ENCODE measurements at regions not wholly inside any gene's neighbourhood (a gene's known extent, or its start where the extent isn't known, plus 50 kb on each side); places are given as distances from the start of the nearest gene placed in this dataset.

DNA sequence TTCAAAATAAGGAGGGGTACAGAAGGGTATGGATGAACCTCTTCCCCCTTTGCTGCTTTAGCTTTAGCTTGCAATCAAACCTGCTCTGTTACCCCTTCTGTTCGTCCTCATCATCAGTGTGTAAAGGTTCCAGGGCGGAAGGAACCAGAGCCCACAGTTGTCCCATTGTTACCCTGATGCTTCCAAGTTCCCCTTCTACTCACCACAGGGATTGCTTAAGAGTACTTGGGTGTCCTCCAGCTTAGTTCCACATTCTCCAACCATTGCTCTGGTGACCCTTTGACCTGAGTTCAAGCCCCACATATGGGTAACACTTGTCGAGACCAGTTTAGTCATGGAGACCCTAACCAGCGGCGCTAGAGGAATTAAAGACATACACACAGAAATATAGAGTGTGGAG is 1080.1 kb upstream of the ALCAM start:
- H3K27me3 ChIP-seq: no peaks in the 10 kb centered on the region
- DNase-seq: no peak
- TF ChIP-seq POLR2A (IDR thresholded peaks at IDR 0.05): no peak
- TF ChIP-seq, protein P1, sequence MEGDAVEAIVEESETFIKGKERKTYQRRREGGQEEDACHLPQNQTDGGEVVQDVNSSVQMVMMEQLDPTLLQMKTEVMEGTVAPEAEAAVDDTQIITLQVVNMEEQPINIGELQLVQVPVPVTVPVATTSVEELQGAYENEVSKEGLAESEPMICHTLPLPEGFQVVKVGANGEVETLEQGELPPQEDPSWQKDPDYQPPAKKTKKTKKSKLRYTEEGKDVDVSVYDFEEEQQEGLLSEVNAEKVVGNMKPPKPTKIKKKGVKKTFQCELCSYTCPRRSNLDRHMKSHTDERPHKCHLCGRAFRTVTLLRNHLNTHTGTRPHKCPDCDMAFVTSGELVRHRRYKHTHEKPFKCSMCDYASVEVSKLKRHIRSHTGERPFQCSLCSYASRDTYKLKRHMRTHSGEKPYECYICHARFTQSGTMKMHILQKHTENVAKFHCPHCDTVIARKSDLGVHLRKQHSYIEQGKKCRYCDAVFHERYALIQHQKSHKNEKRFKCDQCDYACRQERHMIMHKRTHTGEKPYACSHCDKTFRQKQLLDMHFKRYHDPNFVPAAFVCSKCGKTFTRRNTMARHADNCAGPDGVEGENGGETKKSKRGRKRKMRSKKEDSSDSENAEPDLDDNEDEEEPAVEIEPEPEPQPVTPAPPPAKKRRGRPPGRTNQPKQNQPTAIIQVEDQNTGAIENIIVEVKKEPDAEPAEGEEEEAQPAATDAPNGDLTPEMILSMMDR (IDR thresholded peaks at IDR 0.05): no peak
- no peak overlapping the region for H3K4me3 ChIP-seq
- no peaks in the 10 kb centered on the region for H3K36me3 ChIP-seq
- 90 to 91% methylated on average over 5 of the region's 5 CpGs for WGBS, 2 donors
- H3K9me3 ChIP-seq: peaks cover 0 to 19% (median 9%) of the 10 kb centered on the region in 3 donors
- no peaks in the 10 kb centered on the region for H3K4me1 ChIP-seq
- intact Hi-C loops (cut with DNase I): no loop called here
- no peak overlapping the region for H3K27ac ChIP-seq

DNA sequence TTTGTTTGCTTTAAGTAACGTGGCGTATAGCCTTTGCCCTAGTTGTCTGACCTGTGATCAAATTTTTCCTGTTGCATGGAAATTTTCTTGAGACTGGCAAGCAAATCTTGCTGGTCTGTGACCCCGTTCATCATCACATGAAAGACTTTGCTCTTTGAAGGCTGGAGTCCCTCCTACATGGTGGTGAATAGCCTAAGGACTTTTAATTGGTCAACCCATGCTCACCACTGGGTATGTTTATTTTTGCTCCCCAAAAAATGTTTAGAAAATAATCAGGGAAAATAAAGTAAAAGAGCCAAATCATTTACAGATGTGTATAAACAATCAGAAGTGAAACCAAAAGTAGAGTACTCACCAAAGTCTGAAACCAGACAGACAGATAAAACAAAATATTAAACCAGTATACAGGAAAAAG is 1075.3 kb upstream of the ALCAM start:
- no peaks in the 10 kb centered on the region for H3K4me1 ChIP-seq
- peak overlapping the region in 2 of 4 donors; percentile 1 to 39 for H3K4me3 ChIP-seq
- WGBS, 2 donors: 22 to 45% methylated on average over 3 of the region's 3 CpGs

DNA sequence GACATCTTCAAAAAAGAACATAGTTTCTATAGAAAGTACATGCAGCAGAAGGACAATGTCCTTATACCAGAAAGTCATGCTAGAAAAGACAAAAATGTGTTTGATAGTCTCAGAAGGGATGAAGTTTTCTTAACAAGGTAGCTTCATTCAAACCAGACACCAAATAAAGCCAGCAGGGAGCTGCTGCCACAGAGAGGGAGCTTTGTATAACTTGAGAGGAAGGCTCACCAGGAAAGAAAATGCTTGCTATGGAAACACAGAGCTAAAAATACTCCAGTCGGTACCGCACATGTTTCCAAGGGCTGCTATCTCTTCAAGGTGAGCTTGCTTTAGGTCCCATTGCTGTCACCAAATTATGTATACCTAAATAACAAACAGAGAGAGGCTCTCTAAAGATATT is 1074.8 kb upstream of the ALCAM start:
- no peak for DNase-seq
- intact Hi-C loops (cut with DNase I): no loop called here
- Histone ChIP-seq H3K36me3 (no peaks in the 10 kb centered on the region), H3K27me3 (no peaks in the 10 kb centered on the region), H3K4me1 (no peaks in the 10 kb centered on the region), H3K9me3 (peaks cover 0 to 5% (median 0%) of the 10 kb centered on the region in 3 donors), H3K27ac (no peak overlapping the region), H3K4me3 (peak overlapping the region in 2 of 4 donors; percentile 1 to 39)
- WGBS, 2 donors: 28 to 76% methylated on average over 2 of the region's 2 CpGs
- TF ChIP-seq, protein P1 (IDR thresholded peaks at IDR 0.05): no peak
- no peak for TF ChIP-seq POLR2A (IDR thresholded peaks at IDR 0.05)

More for the DNA sequence above, 1075.3 kb upstream of the ALCAM start:
- intact Hi-C loops (cut with DNase I): no loop called here
- Histone ChIP-seq H3K9me3 (peaks cover 0 to 8% (median 0%) of the 10 kb centered on the region in 3 donors), H3K36me3 (no peaks in the 10 kb centered on the region), H3K27me3 (no peaks in the 10 kb centered on the region), H3K27ac (no peak overlapping the region)
- DNase-seq: no peak
- TF ChIP-seq, protein P1 (IDR thresholded peaks at IDR 0.05): no peak

DNA sequence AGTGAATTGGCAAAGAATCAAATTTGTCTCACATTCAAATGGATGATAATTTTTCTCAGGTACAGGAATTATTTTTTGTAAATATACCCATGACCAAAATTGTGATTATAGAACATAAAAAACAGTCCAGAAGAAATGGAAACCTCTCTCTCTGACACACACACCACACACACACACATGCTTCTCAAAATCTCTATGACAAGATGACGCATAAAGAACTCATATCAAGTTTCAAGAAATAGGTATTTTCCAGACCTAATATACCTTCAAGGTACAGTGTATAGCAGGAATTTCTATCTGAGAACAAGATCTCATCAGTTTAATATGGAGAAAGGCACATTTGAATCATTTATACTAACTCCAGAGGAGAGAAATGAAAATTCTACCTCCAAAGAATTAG is 1069.1 kb upstream of the ALCAM start:
- H3K4me1 ChIP-seq: no peaks in the 10 kb centered on the region
- intact Hi-C loops (cut with DNase I): no loop called here
- WGBS, 2 donors: 92 to 93% methylated on average over 1 of the region's 1 CpG
- no peak overlapping the region for H3K4me3 ChIP-seq
- TF ChIP-seq, protein P1 (IDR thresholded peaks at IDR 0.05): no peak
- TF ChIP-seq POLR2A (IDR thresholded peaks at IDR 0.05): no peak
- DNase-seq: no peak
- H3K9me3 ChIP-seq: no peaks in the 10 kb centered on the region
- H3K27me3 ChIP-seq: no peaks in the 10 kb centered on the region
- H3K27ac ChIP-seq: no peak overlapping the region
- no peaks in the 10 kb centered on the region for H3K36me3 ChIP-seq

DNA sequence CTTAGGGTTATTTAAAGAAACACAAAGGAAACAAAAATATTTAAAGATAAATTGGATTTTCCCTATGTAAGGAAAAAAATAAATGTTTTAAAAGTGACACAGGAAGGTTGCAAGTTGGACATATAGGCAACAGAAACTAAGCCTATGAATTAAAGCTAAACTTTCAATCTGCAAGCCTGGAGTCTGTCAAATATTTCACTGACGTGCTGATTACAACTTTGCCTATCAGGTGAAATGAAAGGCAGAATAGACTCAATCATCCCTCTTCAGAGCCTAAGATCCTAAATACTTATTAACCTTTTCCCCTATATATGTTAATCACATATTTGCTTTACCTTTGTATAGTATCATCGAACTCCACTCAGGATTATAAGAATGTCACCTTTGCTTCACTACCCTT is 1068.0 kb upstream of the ALCAM start:
- Histone ChIP-seq H3K9me3 (no peaks in the 10 kb centered on the region), H3K27ac (no peak overlapping the region), H3K27me3 (no peaks in the 10 kb centered on the region), H3K4me1 (no peaks in the 10 kb centered on the region), H3K36me3 (no peaks in the 10 kb centered on the region), H3K4me3 (no peak overlapping the region)
- TF ChIP-seq, protein P1 (IDR thresholded peaks at IDR 0.05): no peak
- no peak for TF ChIP-seq POLR2A (IDR thresholded peaks at IDR 0.05)
- intact Hi-C loops (cut with DNase I): no loop called here
- 25 to 33% methylated on average over 2 of the region's 2 CpGs for WGBS, 2 donors
- no peak for DNase-seq
